HG02763 (cell line): ENCODE measurements at regions not wholly inside any gene's neighbourhood (a gene's known extent, or its start where the extent isn't known, plus 50 kb on each side); places are given as distances from the start of the nearest gene placed in this dataset.

Experiments used
- ATAC-seq: cut with Tn5 transposase; IDR thresholded peaks from one replicate; pipeline ENCODE4 v1.9.1; 2021; ENCODE audit warnings: mild to moderate bottlenecking, moderate library complexity; ENCODE audit not compliant: unreplicated experiment

GRCh38 chr13:79749566-79749965 lies 268.6 kb downstream of the NDFIP2 start:
- no peak for ATAC-seq

- ATAC-seq: no peak
Observed at GRCh38 chr13:79745081-79745480, 264.1 kb downstream of the NDFIP2 start.

GRCh38 chr13:79742923-79743322 lies 262.0 kb downstream of the NDFIP2 start:
- ATAC-seq: no peak

GRCh38 chr13:79740991-79741390 lies 260.0 kb downstream of the NDFIP2 start:
- no peak for ATAC-seq

- ATAC-seq: no peak
Observed at GRCh38 chr13:79736356-79736755, 255.4 kb downstream of the NDFIP2 start.

- no peak for ATAC-seq
Observed at GRCh38 chr13:79735228-79735627, 254.3 kb downstream of the NDFIP2 start.

GRCh38 chr13:79727086-79727485 lies 246.1 kb downstream of the NDFIP2 start:
- ATAC-seq: no peak

- no peak for ATAC-seq
Observed at GRCh38 chr13:79725841-79726240, 244.9 kb downstream of the NDFIP2 start.

- ATAC-seq: no peak
Observed at GRCh38 chr13:79724348-79725103, 243.6 kb downstream of the NDFIP2 start.

- no peak for ATAC-seq
Observed at GRCh38 chr13:79723519-79724024, 242.6 kb downstream of the NDFIP2 start.

- ATAC-seq: no peak
Observed at GRCh38 chr13:79722885-79723445, 242.0 kb downstream of the NDFIP2 start.

GRCh38 chr13:79716191-79716590 lies 235.2 kb downstream of the NDFIP2 start:
- ATAC-seq: no peak

- no peak for ATAC-seq
Observed at GRCh38 chr13:79711631-79712030, 230.7 kb downstream of the NDFIP2 start.

GRCh38 chr13:79710376-79710775 lies 229.4 kb downstream of the NDFIP2 start:
- no peak for ATAC-seq

- ATAC-seq: no peak
Observed at GRCh38 chr13:79709471-79709870, 228.5 kb downstream of the NDFIP2 start.

GRCh38 chr13:79703772-79704171 lies 222.8 kb downstream of the NDFIP2 start:
- peak; percentile 75 for ATAC-seq

- no peak for ATAC-seq
Observed at GRCh38 chr13:79695754-79696153, 214.8 kb downstream of the NDFIP2 start.

GRCh38 chr13:79692846-79693245 lies 211.9 kb downstream of the NDFIP2 start:
- no peak for ATAC-seq

GRCh38 chr13:79691826-79692225 lies 210.9 kb downstream of the NDFIP2 start:
- ATAC-seq: no peak

- ATAC-seq: no peak
Observed at GRCh38 chr13:79688741-79689140, 207.8 kb downstream of the NDFIP2 start.

GRCh38 chr13:79686441-79686840 lies 205.5 kb downstream of the NDFIP2 start:
- no peak for ATAC-seq

- ATAC-seq: no peak
Observed at GRCh38 chr13:79684371-79684770, 203.4 kb downstream of the NDFIP2 start.
